Endothelial cell of umbilical vein (primary cell): ENCODE measurements at regions not wholly inside any gene's neighbourhood (a gene's known extent, or its start where the extent isn't known, plus 50 kb on each side); places are given as distances from the start of the nearest gene placed in this dataset.

Experiments used
- BruUV-seq: library from RNA; stranded (reverse); fragments of 400-500 nt; replicated peaks from 2 replicates; lab custom pipeline; 2021; lab: Mats Ljungman, UMichigan
- CTCF ChIA-PET: fragments of 300-600, 350-600 bp; sonication (Branson Sonifier 250); formaldehyde crosslinking; loops from one replicate; lab custom pipeline; 2021; ENCODE audit warnings: antibody characterized with exemption, inconsistent platforms; lab: Charles Lee
- POLR2A ChIA-PET: fragments of 300-600, 350-600 bp; sonication (Branson Sonifier 250); formaldehyde crosslinking; loops from one replicate; lab custom pipeline; 2021; ENCODE audit warnings: antibody characterized with exemption, inconsistent platforms; lab: Charles Lee
- DNase-seq: peaks from one replicate; pipeline ENCODE4 v3.0.0-alpha.2; 2011; ENCODE audit warnings: low read depth, low spot score
- FAIRE-seq: peaks from 2 replicates; lab custom pipeline; 2011; peaks lifted over from hg19 to GRCh38; lab: Jason Lieb, UNC
- H2AFZ ChIP-seq: 2 replicates; pipeline ENCODE4 v1.6.0; 2012; ENCODE audit warnings: low read depth, low read length, control low read depth, inconsistent platforms
- H3K27ac ChIP-seq: 2 replicates; pipeline ENCODE4 v1.5.1; 2011; ENCODE audit warnings: low read depth, mild to moderate bottlenecking, control low read depth, low read length, moderate library complexity; ENCODE audit not compliant: insufficient read depth
- H3K27me3 ChIP-seq, 2 experiments: 2 replicates each; pipeline versions ENCODE4 v1.6.0 to v1.6.1; 2011; ENCODE audit warnings: low read length in 2 of 2, mixed read lengths in 1 of 2; ENCODE audit not compliant: control insufficient read depth in 2 of 2, insufficient read depth in 2 of 2
- H3K36me3 ChIP-seq, 2 experiments: 2 replicates in 1 of 2; 3 replicates in 1 of 2; pipeline ENCODE4 v1.5.1; 2011; ENCODE audit warnings: low read length in 2 of 2, mild to moderate bottlenecking in 1 of 2, moderate library complexity in 1 of 2; ENCODE audit not compliant: control insufficient read depth in 2 of 2, insufficient read depth in 2 of 2; ENCODE audit errors: extremely low read depth in 1 of 2
- H3K4me1 ChIP-seq: 3 replicates; pipeline ENCODE4 v1.5.1; 2011; ENCODE audit warnings: mild to moderate bottlenecking, low read length; ENCODE audit not compliant: control insufficient read depth, insufficient read depth; ENCODE audit errors: extremely low read depth
- H3K4me2 ChIP-seq: 2 replicates; pipeline ENCODE4 v1.6.1; 2011; ENCODE audit warnings: low read length, control low read depth, mixed read lengths; ENCODE audit not compliant: insufficient read depth
- H3K4me3 ChIP-seq, 3 experiments: fragments of 200-600 bp in 1 of 3; sonication (generic), shearing (Covaris generic) in 1 of 3; replicated peaks in 1 of 3; 2 replicates each; pipeline ENCODE4 v1.5.1; 2011 to 2016; ENCODE audit warnings: control low read depth in 3 of 3, low read length in 3 of 3, mild to moderate bottlenecking in 2 of 3, inconsistent platforms in 1 of 3, low read depth in 1 of 3, moderate library complexity in 1 of 3; ENCODE audit not compliant: insufficient read depth in 1 of 3
- H3K79me2 ChIP-seq: 2 replicates; pipeline ENCODE4 v1.6.0; 2012; ENCODE audit warnings: low read length, inconsistent platforms; ENCODE audit not compliant: control insufficient read depth, insufficient read depth
- H3K9ac ChIP-seq: replicated peaks from 2 replicates; pipeline ENCODE3; 2011; ENCODE audit warnings: low read length, control low read depth; ENCODE audit not compliant: insufficient read depth; ENCODE audit errors: extremely low read depth
- H3K9me1 ChIP-seq: replicated peaks from 3 replicates; pipeline ENCODE4 v1.6.0; 2011; ENCODE audit warnings: mild to moderate bottlenecking, low read length; ENCODE audit not compliant: control insufficient read depth, insufficient read depth; ENCODE audit errors: extremely low read depth
- H3K9me3 ChIP-seq: replicated peaks from 2 replicates; pipeline ENCODE4 v1.5.1; 2012; ENCODE audit warnings: low read length, inconsistent platforms; ENCODE audit not compliant: control insufficient read depth, insufficient read depth
- H4K20me1 ChIP-seq: replicated peaks from 2 replicates; pipeline ENCODE3; 2011; ENCODE audit warnings: mild to moderate bottlenecking, low read length; ENCODE audit not compliant: control insufficient read depth, insufficient read depth; ENCODE audit errors: extremely low read depth
- CTCF ChIP-seq, 2 donors: IDR thresholded peaks; 1 replicate in 1 of 2; 2 replicates in 1 of 2; pipeline ENCODE4 v1.5.1; 2011; ENCODE audit warnings: low read length in 2 of 2, mild to moderate bottlenecking in 2 of 2, moderate library complexity in 2 of 2, control low read depth in 1 of 2, inconsistent platforms in 1 of 2, low read depth in 1 of 2; ENCODE audit not compliant: insufficient read depth in 1 of 2; ENCODE audit errors: extremely low read depth in 1 of 2
- EZH2 ChIP-seq: IDR thresholded peaks from 2 replicates; pipeline ENCODE4 v1.6.1; 2012; ENCODE audit warnings: borderline replicate concordance, low read depth, mild to moderate bottlenecking, moderate library complexity, low read length, inconsistent platforms; ENCODE audit not compliant: severe bottlenecking
- FOS ChIP-seq: IDR thresholded peaks from 2 replicates; pipeline ENCODE4 v1.6.1; 2011; ENCODE audit warnings: mild to moderate bottlenecking, low read length, moderate library complexity, borderline replicate concordance; ENCODE audit not compliant: insufficient read depth
- GATA2 ChIP-seq: IDR thresholded peaks from 2 replicates; pipeline ENCODE4 v1.7.0; 2011; ENCODE audit warnings: low read depth, mild to moderate bottlenecking, moderate library complexity, mixed read lengths, low read length; ENCODE audit not compliant: insufficient read length, insufficient read depth
- JUN ChIP-seq: IDR thresholded peaks from 2 replicates; pipeline ENCODE4 v1.6.1; 2011; ENCODE audit warnings: borderline replicate concordance, low read depth; ENCODE audit not compliant: insufficient read length, insufficient read depth
- MAX ChIP-seq: IDR thresholded peaks from 2 replicates; pipeline ENCODE4 v1.6.1; 2011; ENCODE audit not compliant: insufficient read depth, insufficient read length
- MYC ChIP-seq: IDR thresholded peaks from one replicate; pipeline ENCODE4 v1.6.1; 2011; ENCODE audit warnings: mild to moderate bottlenecking, low read depth, low read length
- POLR2A ChIP-seq: IDR thresholded peaks from 2 replicates; pipeline ENCODE4 v1.6.1; 2012; ENCODE audit warnings: low read depth, mild to moderate bottlenecking, control low read depth, low read length
- POLR2AphosphoS5 ChIP-seq: IDR thresholded peaks from 2 replicates; pipeline ENCODE4 v1.6.1; 2012; ENCODE audit warnings: low read depth, mild to moderate bottlenecking, control low read depth, low read length, moderate library complexity; ENCODE audit not compliant: insufficient read depth
- dilution Hi-C: fragments of 300-500 bp; cut with MboI; formaldehyde crosslinking; loops from one replicate; pipeline ENCODE4 v1.15.0; 2019; ENCODE audit warnings: low sequenced_read_pairs; ENCODE audit not compliant: extremely low pct_ligation_motif_present
- intact Hi-C: fragments of 100-400 bp; cut with micrococcal nuclease; formaldehyde crosslinking; loops from one replicate; pipeline ENCODE4 v1.10.0; 2022

- intact Hi-C loops: no loop called here
- no peak for TF ChIP-seq CTCF (IDR thresholded peaks at IDR 0.05; ENCODE audit: extremely low read depth in 1 of 2, insufficient read depth in 1 of 2, low read depth in 1 of 2, low read length in 2 of 2)
- no peak for TF ChIP-seq MYC
- TF ChIP-seq JUN: no peak
- no peak for TF ChIP-seq POLR2AphosphoS5
- no peak for TF ChIP-seq MAX
- TF ChIP-seq FOS: no peak
- no peak for TF ChIP-seq EZH2
- TF ChIP-seq GATA2: no peak
- TF ChIP-seq POLR2A: no peak
These were observed 144.4 kb upstream of the USP24 start for GRCh38 chr1:55359611-55360010.

More at GRCh38 chr1:55359611-55360010, 144.4 kb upstream of the USP24 start:
- BruUV-seq: no TSS peak
- Histone ChIP-seq H3K4me3 (no peak overlapping the region), H3K4me2 (no peak overlapping the region), H3K9me3 (no peaks in the 10 kb centered on the region), H3K9me1 (no peaks in the 10 kb centered on the region), H3K4me1 (peaks cover 7% of the 10 kb centered on the region), H3K27me3 (no peaks in the 10 kb centered on the region), H4K20me1 (no peaks in the 10 kb centered on the region), H2AFZ (no peak overlapping the region), H3K27ac (no peak overlapping the region), H3K79me2 (no peaks in the 10 kb centered on the region), H3K36me3 (no peaks in the 10 kb centered on the region), H3K9ac (no peak overlapping the region)
- ChIA-PET POLR2A (no interaction called here), CTCF (interaction anchor here (1.0 to 2.2 kb wide), 4 partner anchors 16 to 75 kb away, joined by 3 to 12 read pairs (median 4); no protein-coding TSS in a partner anchor)
- no peak for FAIRE-seq
- dilution Hi-C loops: no loop called here
- no peak for DNase-seq
